Skin of body (tissue), 1 donor: ENCODE measurements at regions not wholly inside any gene's neighbourhood (a gene's known extent, or its start where the extent isn't known, plus 50 kb on each side); places are given as distances from the start of the nearest gene placed in this dataset.

ENCODE experiments used
- DNase-seq: peaks from one replicate; lab custom pipeline; 2025; lab: John Stamatoyannopoulos, UW

DNA sequence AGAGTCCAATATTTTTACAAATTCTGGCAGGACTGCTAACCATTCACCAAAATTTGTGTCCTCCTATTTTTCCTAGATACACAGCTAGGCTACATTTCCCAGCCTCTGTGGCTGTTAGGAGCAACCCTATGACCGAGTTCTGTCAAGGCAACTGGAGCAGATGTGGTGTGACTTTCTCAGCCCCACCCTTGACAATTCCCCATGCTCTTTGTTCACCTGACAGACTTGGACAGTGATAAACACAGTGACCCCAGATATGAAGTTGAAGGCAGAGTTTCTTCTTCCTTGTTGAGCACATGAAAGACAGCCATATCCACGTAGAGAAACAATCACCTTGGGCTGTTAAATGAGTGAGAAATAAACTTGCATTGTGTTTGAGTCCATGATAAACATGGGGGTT is 1162.1 kb downstream of the SORCS3 start:
- no peak for DNase-seq

DNA sequence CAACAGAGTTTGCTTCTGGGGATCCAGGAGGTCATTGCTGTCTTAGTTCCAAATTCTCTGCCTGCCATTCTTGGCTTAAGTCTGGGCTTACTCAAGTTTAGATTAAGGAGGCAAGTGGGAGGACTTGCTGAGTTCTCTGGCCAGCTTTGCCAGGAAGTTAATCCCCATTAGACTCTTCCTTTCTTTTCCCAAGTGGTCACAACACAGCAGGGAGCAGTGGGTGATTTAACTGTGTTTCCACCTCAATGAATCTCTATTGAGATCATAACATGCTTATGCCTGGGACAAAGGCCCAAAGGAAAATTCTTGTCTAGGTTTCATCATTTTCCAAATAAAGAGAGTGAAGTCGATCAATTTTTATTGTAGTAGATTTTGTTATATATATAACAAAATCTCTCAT is 1159.6 kb downstream of the SORCS3 start:
- no peak for DNase-seq

- no peak for DNase-seq
These were observed 1157.3 kb downstream of the SORCS3 start for GRCh38 chr10:105798328-105798889.

DNA sequence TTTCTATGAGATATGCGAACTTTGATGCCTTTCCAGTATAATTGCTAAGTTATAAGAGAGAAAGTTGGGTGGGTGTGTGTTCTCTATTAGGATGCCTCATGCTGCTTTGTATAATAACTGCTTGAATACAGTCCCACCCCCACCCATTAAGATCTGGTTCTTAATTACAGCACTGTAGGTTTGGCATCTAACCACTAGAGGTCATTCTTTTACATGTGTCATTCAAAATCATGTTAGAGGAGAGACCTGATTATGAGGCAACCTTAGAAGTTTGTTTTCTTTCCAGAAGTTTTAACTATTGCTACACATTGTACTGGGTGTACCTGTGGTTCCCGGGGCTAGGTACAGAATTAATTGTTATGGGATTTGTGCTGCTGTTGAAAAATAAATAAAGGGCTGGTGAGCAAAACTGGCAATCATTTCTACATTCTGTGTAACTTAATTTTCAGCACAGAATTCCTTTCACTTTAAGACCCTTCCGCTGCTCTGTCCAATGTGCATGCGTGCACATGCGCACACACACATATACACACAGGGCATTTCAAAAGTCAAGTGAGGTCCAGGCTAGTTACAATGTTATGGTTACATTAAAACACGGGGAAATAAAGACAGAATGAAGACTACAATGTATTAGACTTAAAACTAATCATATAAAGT is 1156.3 kb downstream of the SORCS3 start:
- DNase-seq, result peak; percentile 29

- DNase-seq, result no peak
These were observed 1152.0 kb downstream of the SORCS3 start for GRCh38 chr10:105793071-105793470.

GRCh38 chr10:105785721-105786120 is 1144.6 kb downstream of the SORCS3 start:
- no peak for DNase-seq

DNA sequence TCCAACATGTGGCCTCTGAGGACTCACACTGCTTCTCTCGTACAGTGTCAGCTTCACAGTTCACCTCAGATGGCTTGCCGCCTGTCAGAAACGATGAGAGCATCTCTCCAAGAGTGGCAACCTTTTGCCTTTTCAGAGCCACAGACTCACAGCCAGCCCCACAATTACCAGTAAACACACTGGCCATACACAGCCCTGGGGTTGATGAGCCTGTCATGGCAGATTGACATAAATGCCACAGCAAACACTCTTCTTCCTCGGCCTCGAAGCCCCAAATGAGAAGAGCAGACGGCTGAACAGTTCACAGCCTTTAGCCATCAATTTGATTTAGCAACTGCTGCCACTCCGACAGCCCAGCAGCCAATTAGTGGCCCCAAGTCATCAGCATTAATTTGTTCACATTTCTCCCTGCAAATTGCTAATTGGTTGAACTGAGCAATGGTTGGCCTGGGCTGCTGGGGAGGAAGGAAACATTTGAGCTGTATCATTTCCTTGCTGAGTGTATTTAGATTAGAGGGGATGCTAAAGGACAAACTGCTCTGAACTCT is 1142.9 kb downstream of the SORCS3 start:
- no peak for DNase-seq

- no peak for DNase-seq
These were observed 1133.8 kb downstream of the SORCS3 start for GRCh38 chr10:105774881-105775280.

DNA sequence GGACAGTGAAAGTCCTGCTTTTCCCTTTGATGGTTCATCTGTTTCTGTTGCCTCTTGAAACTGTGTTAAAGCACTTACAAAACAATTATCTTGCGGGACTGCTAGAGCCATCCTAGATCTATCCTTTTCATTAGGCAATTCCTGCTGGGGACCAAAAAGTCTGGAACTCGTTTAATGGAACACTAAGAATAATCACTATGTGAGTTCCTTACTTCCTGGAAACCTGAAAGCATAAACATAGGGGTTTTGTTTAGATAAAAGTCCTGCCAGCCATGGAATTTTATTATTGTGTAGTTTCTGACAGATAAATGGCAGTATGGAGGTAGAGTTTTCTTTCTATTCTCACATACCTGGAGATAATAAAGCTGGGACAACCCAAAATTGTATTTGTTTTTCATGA is 1133.3 kb downstream of the SORCS3 start:
- no peak for DNase-seq

DNA sequence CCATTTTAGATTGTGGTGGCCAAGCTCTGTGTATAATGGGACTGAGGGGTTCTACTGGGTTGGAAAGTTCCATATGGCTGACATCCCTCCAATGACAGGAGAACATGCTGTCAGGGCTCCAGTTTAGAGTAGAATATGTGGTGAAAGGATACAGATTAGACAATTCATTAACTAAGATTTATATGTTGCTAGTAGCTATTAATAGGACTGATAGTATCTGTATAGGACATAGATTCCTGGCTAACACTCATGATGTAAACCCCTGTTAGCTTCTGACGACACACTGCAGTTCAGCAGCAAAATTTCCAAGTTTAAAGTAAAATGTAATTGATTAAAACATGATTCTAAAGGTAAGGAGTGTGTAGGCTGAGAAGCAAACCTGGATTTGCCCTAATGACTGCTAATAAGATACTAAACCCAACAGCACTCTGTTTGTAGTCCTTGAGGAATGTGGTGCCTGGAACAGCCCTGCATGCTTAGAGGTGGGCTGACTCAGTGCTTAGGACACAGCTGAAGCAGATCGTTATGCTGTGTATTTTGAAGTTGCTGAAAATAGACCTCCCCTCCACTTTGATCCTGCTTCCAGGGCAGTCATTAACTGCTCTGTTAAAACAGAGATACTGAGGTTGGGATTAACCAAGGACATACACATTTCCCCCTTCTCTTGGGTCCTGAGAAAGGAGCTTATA is 1129.6 kb downstream of the SORCS3 start:
- no peak for DNase-seq

GRCh38 chr10:105769248-105770184 is 1128.4 kb downstream of the SORCS3 start:
- DNase-seq, result no peak

DNA sequence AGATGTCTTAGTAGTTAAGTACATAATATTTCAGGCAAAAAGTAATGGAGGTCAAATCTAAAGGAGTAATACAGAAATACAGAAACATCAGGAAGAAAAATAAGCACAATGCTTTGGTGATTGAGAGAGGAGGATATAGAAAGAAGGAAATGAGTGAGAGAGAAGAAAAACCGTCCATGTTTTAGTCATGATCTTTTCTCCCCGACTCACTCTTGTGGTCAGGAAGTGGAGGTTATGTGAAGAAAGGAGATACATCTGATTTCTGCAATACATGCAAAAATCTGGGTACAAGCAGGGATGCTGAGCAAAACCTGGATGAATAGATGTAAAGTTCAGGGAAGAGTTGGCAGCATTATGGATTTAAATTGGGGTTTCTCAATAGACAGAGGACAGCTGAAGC is 1122.5 kb downstream of the SORCS3 start:
- DNase-seq, result no peak

- DNase-seq, result no peak
These were observed 1120.6 kb downstream of the SORCS3 start for GRCh38 chr10:105761576-105762260.

GRCh38 chr10:105759669-105760068 is 1118.6 kb downstream of the SORCS3 start:
- no peak for DNase-seq

DNA sequence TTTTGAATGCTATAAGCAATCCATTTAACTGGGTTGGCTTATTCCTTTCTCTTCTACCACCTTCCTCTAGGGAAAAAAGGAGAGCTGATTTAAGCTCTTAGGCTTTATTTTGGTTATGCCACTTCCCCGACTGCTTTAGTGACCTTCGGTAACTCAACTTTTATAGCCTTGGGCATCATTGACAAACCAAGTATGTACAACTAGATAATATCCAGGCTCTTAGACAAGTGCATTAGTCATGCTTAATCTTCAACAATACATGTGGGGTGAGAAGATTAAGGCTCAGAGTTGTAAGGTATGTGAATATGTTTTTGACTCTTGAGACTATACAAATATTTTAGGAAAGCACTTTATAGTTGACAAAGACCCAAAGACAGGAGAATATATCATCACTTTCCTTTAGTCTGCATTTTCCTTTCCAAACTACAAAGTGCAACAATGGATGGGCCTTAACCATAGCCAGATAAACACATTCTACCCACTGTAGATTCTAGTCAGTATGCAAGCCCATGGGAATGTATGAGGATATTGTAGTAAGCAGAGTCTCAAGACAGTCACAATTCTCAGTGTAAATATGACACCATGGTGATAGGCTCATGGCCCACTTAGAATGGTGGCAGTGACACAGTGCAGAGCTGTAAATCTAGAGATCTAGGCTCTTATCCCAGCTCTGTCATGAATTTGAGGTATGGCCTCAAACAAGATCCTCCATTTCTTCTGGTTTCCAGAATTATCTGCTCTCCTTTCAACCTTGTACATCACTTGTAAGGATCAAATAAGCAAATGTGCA is 1117.3 kb downstream of the SORCS3 start:
- no peak for DNase-seq

- DNase-seq, result no peak
These were observed 1116.2 kb downstream of the SORCS3 start for GRCh38 chr10:105757302-105757701.

GRCh38 chr10:105756386-105756785 is 1115.3 kb downstream of the SORCS3 start:
- no peak for DNase-seq

GRCh38 chr10:105751688-105752087 is 1110.6 kb downstream of the SORCS3 start:
- DNase-seq, result no peak

GRCh38 chr10:105745596-105746148 is 1104.6 kb downstream of the SORCS3 start:
- no peak for DNase-seq
